Activated naive CD4-positive, alpha-beta T cell (primary cell): ENCODE measurements at regions not wholly inside any gene's neighbourhood (a gene's known extent, or its start where the extent isn't known, plus 50 kb on each side); places are given as distances from the start of the nearest gene placed in this dataset.

Experiments used
- DNase-seq, 4 experiments: peaks; one replicate each; lab custom pipeline; 2025; lab: John Stamatoyannopoulos, UW

DNA sequence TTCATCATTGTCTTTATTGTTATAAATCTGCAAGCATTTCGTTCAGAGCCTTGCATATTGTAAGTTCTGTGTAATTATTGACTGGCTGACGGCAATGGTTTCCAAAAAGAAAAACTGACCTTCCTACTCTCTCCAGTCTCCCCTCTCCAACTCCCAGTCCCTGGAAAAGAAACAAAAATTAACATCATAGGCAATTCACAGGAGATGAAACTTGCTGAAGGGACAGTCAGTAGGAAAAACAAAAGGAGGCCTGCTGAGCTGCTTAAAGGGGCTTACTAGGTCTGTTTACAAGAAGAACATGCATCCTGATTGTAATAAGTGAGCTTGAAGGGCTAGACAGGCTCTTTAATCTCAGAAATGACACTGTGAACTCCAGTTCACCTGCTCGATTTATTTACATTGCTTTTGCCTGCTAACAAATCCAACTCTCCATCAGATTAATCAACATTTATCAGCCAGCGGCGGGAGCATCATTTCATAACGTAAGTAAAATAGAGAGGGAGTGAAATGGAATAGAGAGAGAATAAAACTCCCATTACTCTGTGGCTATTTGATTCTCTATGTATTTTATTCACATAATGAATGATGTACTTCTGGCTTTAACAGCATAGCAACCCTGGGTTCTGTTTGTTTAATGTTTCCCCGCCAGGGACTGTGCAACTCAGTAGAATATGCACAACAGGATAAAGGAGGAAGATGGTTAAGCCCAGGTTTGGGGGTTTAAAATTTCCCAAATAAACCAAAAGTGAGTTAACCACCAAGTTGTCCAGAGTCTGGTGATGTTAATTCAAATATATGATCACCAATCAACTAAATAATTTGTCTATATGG, 256.7 kb upstream of the SETBP1 start:
- DNase-seq, result no peak

DNA sequence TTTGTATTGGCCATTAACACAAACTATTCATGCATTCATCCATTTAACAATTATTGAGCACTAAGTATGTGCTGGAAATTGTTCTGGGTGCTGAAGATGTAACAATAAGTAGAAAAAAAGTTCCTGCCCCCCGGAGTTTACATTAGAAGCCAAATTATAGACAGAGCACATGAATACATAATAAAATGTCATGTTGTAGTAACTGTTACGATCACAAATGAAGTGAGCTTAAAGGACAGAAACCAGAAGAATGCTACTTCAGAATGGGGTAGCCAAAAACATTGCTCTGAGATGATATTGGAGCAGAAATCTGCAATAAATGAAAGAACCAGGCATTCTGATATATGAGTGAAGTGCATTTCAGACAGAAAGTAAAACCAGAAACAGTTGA, 256.0 kb upstream of the SETBP1 start:
- no peak for DNase-seq

DNA sequence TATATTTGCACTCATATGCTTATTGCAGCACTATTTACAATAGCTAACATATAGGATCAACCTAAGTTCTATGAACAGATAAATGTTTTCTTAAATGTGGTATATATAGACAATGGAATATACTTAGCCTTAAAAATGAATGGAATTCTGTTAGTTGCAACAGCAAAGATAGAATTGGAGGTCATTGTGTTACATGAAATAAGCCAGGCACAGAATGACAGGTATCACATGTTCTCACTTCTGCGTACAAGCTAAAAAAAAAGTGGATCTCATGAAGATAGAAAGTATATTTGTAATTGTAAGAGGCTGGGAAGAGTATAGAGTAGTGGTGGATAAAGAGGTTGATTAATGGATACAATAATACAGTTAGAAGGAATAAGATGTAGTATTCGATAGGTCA, 255.5 kb upstream of the SETBP1 start:
- DNase-seq, result no peak

- DNase-seq, result no peak
Observed at GRCh38 chr18:44437603-44438002, 243.1 kb upstream of the SETBP1 start.

DNA sequence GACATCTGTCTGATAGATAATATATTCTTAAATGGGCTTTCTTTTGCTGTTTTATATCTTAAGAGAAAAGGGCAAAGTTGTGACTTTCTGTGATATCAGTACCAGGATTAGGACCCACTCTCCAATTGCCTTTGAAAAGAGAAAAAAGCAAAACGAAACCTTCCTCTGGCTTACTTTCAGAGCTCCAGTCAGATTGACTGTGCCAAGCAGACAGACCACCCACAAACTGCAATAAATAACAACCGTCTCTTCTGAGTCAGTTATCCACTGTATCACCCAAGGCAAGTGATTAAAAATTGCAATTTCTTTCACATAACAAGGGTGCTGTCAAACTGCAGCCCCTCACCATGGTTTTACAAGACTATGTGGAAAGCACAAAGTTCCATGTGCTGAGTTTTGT, 230.5 kb upstream of the SETBP1 start:
- DNase-seq, result no peak

DNA sequence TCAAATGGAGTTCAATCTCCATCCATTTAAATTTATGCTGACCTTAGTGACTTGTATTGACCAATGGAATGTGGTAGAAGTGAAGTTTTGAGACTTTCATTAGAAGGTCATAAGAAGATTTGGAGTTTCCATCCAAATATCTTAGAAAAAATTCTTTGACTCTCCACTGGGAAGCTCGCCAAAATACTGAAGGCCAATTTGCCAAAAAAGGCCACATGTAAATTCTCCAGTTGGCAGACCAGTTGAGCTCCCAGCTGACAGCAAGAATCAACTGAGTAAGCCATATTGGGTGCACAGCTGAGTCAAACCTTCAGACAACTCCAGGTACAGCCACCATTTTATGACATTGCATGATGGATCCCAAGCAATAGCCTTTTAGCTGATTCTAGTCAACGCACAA, 228.3 kb upstream of the SETBP1 start:
- DNase-seq, result no peak

DNA sequence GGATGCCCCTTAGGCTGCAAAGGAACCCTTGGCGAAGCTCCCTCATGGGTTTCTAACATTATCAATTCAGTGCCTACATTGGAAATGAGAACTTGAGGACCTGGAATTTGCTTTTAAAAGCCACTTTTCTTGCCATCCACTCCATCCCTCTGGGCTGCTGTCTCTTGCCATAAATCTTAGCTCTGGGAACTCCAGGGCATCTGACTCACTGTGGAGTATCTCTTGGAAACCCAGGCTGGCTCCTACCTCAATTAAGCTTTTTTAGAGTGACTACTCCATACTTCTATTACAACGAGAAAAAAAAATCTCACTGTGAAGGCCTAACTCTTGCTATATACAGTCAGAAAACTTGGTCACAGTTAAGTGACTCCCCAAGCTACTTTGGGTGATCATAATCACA, 227.2 kb upstream of the SETBP1 start:
- no peak for DNase-seq

GRCh38 chr18:44458777-44459176, 221.9 kb upstream of the SETBP1 start:
- DNase-seq, result no peak

DNA sequence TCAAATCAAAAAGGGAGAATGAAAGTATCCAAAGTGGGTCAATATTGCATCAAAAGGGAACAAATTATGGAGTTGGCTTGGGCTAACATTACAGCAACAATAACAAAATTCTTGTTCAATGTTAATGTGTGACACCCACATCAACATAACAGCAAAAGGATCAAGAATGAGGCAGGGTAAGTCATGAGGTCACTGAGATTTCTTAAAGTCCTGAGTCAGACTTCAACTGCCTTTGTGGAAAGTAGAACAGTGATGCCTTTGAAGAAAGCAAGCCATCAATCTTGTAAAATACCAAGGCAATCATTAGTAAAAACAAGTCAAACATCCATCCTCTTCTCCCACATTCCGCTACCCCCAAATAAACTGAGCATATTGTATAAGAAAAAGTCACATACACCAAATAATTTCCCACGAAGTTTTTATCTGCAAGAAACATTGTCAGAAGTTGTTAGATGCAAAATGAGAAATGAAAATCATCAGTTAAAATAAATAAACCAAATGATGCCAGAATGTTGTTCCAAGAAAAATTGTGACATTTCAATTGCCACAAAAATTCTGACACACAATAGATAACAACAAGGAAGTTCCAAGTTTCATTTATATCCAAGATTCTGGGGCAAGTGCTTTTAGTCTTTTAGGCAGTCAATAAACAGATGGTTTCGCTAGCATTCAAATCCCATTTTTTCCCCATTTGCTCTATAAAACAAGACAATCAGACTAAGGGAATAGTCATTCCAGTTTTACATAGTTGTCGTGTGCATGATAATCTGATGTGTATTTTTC, 216.1 kb upstream of the SETBP1 start:
- no peak for DNase-seq

GRCh38 chr18:44465381-44465841, 215.3 kb upstream of the SETBP1 start:
- no peak for DNase-seq

DNA sequence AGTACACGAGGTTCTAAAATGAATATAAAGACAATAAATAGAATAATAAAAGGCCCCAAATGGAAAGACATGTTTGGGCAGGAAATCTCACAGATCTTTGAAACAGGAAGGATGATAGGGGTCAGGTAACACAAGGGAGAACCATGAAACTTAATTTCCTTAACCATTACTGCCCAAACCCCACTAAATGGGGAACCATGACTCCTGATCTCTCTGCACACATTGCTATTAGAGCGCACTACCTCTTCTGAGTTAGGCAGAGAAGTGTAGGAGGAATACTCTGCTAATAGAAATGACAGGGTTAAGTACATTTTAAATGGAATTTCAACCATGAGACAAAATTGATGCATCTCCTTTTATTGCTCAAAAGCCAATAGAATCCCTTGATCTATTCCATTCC, 213.7 kb upstream of the SETBP1 start:
- no peak for DNase-seq

DNA sequence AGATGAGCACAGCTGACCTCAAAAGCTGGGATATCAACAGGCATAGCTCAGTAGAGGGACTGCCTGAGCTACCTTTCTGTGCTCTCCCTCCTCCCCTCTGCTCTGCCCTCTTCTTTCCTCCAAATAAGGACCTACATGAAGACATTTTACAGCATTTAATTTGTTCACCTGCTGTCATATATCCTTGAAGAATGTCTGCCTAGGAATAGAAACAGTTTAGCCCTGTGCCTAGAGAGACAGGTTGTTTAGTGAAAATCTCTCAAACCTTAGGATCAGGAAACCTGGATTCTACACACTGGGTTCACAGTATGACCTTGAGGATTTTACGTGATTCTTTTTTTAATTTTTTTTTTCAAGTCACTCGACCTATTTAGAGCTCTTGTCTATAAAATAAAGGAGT, 213.0 kb upstream of the SETBP1 start:
- DNase-seq, result no peak

GRCh38 chr18:44473394-44474066, 207.2 kb upstream of the SETBP1 start:
- no peak for DNase-seq

GRCh38 chr18:44474067-44474411, 206.6 kb upstream of the SETBP1 start:
- no peak for DNase-seq

- no peak for DNase-seq
Observed at GRCh38 chr18:44474591-44474990, 206.1 kb upstream of the SETBP1 start.

DNA sequence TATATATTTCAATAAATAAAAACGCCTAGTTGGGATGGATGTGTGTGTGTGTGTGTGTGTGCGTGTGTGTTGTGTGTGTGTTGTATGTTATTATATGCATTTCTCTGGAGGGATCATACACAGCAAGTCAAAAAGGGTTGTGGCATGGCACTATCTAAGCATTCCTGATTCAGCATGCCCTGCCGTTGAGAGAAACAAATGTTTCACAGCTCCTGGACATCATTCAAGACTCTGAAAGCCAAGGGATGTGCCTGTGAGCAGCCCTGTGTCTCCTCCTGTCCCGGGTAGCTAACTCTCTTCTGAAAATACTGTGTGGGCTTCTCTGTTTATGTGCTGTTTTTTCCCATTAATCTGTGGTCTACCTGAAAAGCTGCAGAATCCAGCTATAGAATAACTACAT, 197.9 kb upstream of the SETBP1 start:
- no peak for DNase-seq

DNA sequence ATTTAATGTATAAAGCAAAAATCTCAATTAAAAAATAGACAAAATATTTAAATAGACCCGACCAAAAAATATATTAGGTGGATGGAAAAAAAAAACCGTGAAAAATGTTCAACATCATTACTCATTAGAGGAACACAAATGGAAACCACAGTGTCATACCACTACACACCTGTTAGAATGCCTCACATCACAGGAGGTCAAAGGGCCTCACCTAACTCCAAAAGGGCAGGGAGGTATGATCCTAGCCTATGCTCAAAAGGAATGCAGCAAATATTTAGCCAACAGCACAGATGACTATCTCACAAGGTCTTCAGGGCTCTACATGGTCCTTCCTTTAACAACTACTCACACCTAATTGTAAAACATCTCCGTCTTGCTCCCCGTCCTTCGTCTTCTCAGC, 185.5 kb upstream of the SETBP1 start:
- DNase-seq, result no peak

- no peak for DNase-seq
Observed at GRCh38 chr18:44497311-44497710, 183.4 kb upstream of the SETBP1 start.

- no peak for DNase-seq
Observed at GRCh38 chr18:44497757-44498490, 182.8 kb upstream of the SETBP1 start.

DNA sequence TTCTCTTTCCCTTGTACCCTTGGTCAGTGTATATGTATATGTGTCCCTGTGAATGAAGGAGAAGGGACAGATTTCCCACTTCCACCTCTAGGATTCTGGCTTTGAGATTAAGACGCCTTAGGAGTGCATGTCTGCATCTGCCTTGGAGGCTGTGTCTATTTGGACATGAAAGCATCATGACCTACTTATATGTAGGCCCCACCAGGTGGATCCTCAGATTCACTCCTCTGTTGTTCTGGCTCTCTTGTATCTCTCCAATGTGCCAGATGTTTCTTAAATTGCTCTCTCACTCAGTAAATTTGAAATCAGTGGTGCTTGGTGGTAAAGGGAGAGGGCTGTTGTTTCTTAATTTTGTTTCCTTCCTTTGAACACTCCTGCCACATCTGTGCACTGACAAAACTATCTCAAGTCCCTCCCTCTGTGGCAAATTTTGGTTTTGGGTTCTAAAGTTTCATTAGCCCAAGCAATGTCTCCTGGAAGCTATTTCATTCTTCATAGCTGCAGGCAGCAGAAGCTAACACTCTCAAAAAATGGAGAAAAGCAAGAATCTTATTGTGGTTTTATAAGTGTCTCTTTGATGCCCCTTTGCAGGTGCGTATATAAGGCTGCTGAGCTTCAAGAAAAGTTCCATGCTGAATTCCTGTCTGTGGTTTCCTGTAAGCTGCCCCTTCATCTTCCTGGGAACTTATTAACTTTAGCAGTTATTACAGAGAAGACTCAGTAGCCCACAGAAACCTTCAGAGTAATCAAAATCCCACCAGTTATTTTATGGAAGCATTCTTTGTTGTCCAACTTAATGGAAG, 179.7 kb upstream of the SETBP1 start:
- DNase-seq, result no peak

DNA sequence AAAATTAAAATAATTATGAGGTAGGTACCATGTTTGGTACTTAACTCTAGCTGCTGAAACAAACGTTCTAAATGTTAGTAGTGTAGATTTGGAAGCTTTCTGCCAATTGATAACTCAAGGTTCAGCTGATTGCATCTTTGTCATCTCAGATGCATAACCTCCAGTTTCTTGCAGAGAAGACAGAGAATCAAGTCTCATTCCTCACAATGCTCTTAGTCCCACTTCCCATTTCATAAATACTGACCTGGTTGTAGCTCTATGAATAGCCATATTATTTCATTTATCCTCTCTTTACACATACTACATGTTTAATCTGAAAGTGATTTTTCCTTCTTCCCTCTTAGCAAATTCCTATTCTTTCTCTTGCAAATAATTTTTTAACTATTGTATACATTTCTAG, 178.5 kb upstream of the SETBP1 start:
- no peak for DNase-seq
